HT-29 (cell line): ENCODE measurements at regions not wholly inside any gene's neighbourhood (a gene's known extent, or its start where the extent isn't known, plus 50 kb on each side); places are given as distances from the start of the nearest gene placed in this dataset.
"Not testable (repeated sequence)": the region's sequence is repeated elsewhere in the genome, so short reads cannot be mapped to it uniquely, and the experiment has no call there.

ENCODE experiments used
- DNase-seq: peaks from one replicate; pipeline ENCODE4 v3.0.0-alpha.2; 2015; ENCODE audit warnings: low spot score

GRCh38 chr3:176872771-176873209 lies 324.5 kb downstream of the TBL1XR1 start:
- peak; percentile 72 for DNase-seq

DNA sequence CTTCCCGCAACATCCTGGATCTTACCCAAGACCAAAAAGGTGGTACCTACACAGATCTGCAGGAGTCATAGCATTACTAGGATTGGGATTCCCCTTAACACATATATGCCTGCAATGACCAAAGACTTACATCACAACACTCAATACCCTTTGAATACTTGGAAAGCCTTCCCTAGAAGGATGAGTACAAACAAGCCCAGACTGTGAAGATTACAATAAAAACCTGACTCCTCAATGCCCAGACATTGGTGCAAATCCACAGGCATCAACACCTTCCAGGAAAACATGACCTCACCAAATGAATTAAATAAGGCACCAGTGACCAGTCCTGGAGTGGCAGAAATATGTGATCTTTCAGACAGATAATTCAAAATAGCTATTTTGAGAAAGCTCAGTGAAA lies 326.8 kb downstream of the TBL1XR1 start:
- DNase-seq, result no peak

GRCh38 chr3:176867681-176868663 lies 329.3 kb downstream of the TBL1XR1 start:
- DNase-seq, result peak; percentile 76

DNA sequence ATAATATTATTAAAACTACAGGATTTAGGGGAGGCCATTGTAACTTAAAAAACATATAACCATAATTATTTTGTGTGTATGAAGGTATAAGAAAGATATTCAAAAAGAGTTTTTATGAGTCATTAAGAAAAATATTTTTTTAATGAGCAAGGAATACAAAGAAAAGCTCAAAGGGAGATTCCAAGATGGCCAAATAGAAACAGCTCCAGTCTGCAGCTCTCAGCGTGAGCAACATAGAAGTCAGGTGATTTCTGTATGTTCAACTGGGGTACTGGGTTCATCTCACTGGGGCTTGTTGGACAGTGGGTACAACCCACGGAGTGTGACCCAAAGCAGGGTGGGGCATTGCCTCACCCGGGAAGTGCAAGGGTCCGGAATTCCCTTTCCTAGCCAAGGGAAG lies 336.1 kb downstream of the TBL1XR1 start:
- DNase-seq, result no peak

DNA sequence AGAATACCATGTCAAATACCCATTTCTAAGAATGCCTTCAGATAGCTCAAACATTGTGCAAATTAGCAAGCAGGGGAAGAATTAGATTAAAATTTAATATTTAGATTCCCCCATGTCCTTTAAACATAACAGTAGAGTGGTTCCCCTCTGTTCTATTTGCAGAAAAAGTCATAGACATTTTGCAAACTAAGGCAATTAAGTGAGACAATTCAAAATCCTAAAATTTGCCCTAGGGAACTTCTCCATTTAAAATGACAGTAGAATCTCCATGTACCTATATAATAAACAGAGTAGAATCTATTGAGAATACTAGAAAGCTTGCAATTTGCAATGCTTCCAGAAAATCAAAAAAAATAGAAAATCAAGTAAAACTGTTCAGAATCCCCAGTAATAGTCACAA lies 340.6 kb downstream of the TBL1XR1 start:
- no peak for DNase-seq

- DNase-seq, result peak; percentile 40
Observed at GRCh38 chr3:176855901-176856486, 341.3 kb downstream of the TBL1XR1 start.

- no peak for DNase-seq
Observed at GRCh38 chr3:176855213-176855612, 342.1 kb downstream of the TBL1XR1 start.

- no peak for DNase-seq
Observed at GRCh38 chr3:176850498-176850897, 346.8 kb downstream of the TBL1XR1 start.

DNA sequence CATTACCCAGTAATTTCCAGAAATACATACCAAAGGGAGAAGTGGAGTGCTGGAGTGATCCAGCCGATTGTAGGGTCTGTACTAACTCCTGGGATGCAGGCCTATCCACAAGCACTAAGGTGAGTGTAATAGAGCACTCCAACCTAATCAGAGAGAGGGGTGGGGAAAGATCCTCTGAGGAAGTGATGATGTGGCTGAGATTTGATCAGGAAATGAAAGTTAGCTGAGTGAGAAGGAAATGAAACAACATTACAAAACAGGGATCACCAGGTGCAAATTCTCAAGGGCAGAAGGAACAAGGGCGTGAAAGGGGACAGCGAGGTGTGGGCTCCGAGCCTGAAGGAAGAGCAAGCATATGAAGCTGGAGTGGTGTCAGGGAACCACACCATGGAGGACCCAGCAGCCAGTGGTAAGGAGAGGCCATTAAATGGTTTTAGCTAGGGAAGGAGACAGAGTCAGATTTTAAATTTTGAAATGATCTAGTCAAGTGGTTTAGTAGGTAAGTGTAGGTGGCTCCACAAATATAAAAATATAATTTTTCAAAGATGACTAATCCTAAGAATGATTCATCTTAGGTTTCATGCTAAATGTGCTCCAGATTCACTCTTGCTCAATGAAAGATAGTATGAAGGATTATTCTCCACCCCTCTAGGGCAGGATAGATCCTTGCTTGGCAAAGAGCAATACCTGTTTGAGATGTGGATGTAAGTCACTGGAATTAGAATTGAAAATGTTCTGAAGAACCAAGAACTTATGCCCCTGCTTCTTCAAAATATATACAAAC lies 348.7 kb downstream of the TBL1XR1 start:
- no peak for DNase-seq

DNA sequence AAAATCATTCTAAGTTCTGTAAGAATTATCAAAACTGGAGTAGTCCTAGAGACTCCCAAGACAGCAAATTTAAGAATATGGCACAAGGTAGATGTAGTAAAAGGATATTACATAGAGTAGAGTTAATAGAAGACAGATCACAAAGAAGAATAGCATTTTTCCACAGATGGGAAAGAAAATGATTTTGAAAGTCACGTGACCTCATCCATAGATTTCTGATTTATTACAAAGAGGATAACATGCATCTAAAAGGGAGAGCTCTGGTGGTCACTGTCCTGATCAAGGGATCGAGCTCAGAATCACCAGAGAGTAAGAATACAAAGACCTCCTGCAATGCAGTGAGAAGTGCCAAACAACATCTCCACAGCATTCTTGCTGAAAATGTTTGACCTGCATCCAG lies 354.4 kb downstream of the TBL1XR1 start:
- DNase-seq, result no peak

GRCh38 chr3:176840641-176841286 lies 356.5 kb downstream of the TBL1XR1 start:
- no peak for DNase-seq

DNA sequence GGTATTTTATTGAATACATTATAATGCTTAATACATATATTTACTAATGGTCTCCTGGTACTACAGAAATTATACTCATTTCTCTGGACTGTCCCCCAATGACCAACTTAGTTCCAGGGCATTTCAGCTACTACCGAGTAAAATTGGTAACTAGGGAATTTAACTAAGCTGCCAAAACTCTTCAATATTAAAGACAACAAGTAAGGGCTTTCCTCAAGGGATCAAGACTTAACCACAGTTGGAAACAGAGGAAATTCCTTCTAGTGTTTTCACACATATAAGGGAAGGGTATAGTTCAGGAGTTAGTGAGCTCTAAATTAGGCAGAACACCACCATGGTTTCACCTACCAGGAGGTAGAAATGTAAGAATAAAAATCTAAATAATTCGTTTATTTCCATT lies 357.4 kb downstream of the TBL1XR1 start:
- no peak for DNase-seq

DNA sequence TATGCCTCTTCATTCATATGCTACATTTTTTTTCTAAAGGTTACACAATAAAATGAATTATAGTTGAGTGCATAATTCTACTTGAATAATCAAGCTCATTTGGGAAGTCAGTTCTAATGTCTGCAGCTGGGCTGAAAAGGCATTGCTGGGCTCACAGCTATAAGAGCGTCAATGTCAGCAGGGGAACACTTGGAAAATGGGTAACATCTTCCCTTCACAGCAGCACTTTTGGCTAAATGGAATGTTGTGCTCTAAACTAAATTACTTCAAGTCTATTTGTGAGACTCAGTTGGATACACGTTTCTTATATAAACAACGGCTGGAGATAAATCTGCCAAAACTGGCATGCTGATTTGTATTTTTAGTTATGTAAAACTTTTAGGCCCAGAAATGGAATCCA lies 357.8 kb downstream of the TBL1XR1 start:
- DNase-seq, result no peak

DNA sequence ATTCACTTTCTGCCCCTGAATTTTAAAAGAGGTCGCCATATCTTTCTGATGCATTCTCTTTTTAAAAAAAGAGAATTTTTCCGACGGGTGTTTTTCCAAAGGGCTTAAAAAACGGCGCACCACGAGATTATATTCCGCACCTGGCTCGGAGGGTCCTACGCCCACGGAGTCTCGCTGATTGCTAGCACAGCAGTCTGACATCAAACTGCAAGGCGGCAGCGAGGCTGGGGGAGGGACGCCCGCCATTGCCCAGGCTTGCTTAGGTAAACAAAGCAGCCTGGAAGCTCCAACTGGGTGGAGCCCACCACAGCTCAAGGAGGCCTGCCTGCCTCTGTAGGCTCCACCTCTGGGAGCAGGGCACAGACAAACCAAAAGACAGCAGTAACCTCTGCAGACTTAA lies 370.0 kb downstream of the TBL1XR1 start:
- DNase-seq, result not testable (repeated sequence)

- no peak for DNase-seq
Observed at GRCh38 chr3:176824811-176825210, 372.5 kb downstream of the TBL1XR1 start.

DNA sequence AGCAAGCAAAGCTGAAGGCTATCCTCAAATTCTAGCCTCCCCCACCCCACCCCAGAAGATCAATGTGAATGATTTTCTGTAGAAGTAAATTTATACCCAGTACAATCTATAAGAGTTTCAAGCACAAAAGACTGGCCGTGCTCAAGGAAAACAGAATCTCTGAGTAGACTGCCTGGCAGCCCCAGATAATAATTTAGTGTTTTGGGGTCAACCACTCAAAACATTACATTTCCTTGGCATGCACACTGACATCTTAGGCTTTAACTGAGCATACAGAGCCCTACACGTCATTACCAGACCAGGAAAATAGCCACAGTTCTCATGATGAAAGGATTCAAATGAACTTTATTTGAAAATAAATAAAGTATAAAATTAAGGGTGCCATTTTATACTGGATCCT lies 376.5 kb downstream of the TBL1XR1 start:
- no peak for DNase-seq

- no peak for DNase-seq
Observed at GRCh38 chr3:176816937-176817336, 380.3 kb downstream of the TBL1XR1 start.

- DNase-seq, result peak; percentile 76
Observed at GRCh38 chr3:176814285-176814684, 383.0 kb downstream of the TBL1XR1 start.

DNA sequence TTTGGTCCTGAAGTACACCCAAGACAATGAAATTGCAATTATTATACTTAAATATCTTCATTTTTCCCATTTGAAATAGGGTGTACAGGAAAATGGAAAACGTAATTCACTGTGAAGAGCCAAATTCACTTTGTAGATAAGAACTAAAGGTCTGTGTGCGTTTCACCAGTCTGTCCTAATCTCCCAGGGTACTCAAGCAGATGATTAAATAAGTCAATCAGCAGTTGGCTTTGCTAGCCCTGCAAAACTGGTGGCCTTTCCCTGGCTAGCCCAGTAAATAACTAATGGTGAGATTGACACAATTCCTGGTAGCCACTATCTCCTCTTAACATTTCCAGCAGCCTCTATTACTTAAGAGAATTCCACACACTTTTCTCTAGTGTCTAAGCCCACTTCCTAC lies 389.3 kb downstream of the TBL1XR1 start:
- no peak for DNase-seq

GRCh38 chr3:176799675-176800074 lies 397.6 kb downstream of the TBL1XR1 start:
- peak; percentile 71 for DNase-seq

DNA sequence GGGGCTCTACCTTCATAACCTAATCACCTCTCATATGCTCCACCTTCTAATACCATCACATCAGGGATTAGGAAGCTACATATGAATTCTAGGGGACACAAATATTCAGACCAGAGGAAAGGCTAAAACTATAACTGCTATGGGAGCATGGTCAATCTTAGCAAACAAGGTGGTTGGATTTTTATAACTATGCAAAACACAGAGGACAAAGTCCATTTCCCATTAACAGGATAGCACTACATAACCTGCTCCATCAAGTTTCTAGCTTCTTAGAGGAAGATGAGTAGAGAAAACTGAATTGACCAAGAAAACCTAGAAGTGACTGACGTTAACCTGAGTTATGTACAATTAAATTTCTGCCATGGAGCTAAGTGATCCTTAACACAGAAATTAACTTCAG lies 398.6 kb downstream of the TBL1XR1 start:
- DNase-seq, result peak; percentile 70

- no peak for DNase-seq
Observed at GRCh38 chr3:176796371-176796770, 400.9 kb downstream of the TBL1XR1 start.
